Middle frontal gyrus (tissue), 1 donor: ENCODE measurements at regions not wholly inside any gene's neighbourhood (a gene's known extent, or its start where the extent isn't known, plus 50 kb on each side); places are given as distances from the start of the nearest gene placed in this dataset.

ENCODE experiments used
- DNase-seq: peaks from one replicate; pipeline ENCODE4 v3.0.0-alpha.2; 2015; ENCODE audit warnings: low spot score; ENCODE audit errors: extremely low spot score

- no peak for DNase-seq
Measured at GRCh38 chr10:131480066-131480465, 168.5 kb upstream of the TCERG1L start.

GRCh38 chr10:131480861-131481260, 169.3 kb upstream of the TCERG1L start:
- no peak for DNase-seq

DNA sequence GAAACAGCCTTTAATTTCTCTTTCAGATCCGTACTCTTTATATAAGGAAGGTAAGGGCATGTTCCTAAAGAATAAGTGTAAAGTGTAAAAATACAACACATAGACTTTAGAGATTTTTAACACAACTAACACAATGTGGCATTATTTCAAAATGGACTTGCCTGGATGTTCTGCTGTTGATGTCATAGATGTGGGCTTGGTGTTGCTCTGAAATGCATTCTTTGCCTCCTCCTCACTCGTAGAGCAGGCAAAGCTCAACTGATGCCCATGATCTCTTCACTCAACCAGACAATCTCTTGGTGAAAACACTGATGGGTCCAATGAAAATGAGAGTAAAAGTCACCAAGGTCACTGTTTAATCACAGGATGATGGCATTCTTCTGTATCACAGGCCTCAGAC, 174.2 kb upstream of the TCERG1L start:
- no peak for DNase-seq

DNA sequence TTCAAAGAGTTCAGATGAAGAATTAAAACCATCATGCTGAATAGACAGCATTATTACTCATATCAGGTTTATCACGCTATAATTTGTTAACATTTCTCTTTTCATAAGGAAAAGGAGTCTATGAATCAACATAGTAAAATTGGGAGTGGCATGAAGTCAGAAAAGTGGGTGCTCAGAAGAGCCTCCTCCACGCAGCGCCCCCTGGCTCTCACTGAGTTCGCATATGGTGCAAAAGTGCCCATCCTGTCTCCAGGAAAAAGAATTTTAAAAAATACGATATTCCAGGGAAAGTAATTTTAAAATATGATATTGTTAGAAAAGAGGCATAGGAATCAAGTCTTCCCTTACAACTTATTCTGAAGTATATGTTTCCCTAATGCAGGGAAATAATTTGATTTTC, 176.3 kb upstream of the TCERG1L start:
- no peak for DNase-seq

- no peak for DNase-seq
Measured at GRCh38 chr10:131490991-131491594, 179.6 kb upstream of the TCERG1L start.

DNA sequence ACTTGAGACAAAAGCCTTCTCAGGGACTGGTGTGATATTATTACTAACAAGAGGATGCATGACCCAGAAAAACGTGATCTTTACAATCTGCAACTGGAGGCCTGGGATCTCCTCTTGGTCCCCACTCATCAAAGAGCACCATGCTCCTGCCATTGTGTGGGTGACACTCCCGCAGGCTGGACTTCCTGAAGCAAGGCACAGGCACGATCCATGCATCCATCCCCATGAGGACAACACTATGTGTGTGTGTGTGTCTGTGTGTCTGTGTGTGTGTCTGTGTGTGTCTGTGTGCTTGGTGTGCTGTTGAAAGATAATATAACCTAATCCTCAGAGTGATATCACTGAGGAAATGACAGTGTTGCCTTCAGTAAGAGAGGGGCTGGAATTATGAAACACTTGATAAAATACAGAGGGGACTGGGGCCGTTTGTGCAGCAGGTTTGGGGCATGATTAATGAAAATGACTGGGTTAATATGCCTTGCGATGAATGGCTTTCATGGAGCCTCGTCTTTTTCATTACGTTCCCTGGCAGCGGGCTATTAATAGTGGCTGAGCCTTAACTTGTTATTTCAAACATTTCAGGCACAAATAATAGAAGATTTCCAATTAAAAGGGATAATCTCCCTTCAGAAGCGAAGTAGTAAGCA, 180.8 kb upstream of the TCERG1L start:
- DNase-seq, result no peak

- DNase-seq, result no peak
Measured at GRCh38 chr10:131493432-131493831, 181.9 kb upstream of the TCERG1L start.

DNA sequence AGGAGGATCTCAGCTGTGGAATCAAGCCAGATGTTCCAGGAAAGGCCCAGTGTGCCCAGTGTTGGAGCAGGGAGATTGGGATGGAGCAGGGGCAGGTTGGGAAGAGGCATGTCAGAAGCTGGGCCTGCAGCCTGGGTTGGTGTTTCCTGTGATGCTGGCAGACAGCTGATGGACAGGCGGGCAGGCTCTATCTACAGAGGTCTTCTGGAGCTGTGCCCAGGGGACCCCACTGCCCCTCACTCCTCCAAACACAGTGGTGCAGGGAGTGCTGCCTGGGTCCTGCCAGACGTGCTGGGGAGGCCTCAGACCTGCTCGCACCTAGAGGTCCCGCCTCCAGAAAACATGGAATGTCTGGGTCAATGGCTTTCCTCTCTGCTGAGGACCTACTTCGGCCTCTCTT, 182.9 kb upstream of the TCERG1L start:
- DNase-seq, result no peak

- no peak for DNase-seq
Measured at GRCh38 chr10:131495224-131495623, 183.7 kb upstream of the TCERG1L start.

- DNase-seq, result no peak
Measured at GRCh38 chr10:131495892-131496291, 184.4 kb upstream of the TCERG1L start.

DNA sequence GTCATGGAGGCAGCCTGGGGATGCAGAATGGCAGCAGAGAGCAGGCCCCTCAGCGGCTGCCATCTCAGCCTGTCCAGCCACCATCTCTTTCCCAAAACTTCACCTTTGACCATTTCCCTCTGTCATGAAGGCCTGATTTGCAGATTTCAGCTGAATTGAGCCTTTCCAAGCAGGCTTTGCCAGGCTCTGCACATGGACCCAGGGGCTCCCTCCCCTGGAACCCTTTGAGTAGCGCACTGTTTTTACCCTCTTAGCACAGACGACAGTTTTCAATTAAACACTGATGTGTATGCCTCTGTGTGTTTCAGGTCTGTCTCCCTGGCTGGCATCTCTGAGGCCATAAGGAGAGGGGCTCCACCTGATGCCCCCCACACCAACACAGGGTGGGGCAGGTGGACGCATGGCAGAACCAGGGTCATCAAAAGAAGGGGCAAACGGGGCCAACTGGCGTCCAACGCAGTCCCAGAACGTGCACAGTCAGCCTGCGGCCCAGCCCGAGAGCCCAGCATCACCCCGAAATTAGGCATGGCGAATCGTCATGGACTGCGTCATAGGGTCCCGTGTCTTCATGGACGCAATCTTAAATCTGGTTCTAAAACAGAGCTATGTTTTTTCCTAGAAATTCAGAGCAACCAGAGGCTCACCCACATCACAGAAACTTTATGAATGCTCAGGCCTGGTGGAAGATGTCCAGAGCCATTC, 185.0 kb upstream of the TCERG1L start:
- DNase-seq, result no peak

DNA sequence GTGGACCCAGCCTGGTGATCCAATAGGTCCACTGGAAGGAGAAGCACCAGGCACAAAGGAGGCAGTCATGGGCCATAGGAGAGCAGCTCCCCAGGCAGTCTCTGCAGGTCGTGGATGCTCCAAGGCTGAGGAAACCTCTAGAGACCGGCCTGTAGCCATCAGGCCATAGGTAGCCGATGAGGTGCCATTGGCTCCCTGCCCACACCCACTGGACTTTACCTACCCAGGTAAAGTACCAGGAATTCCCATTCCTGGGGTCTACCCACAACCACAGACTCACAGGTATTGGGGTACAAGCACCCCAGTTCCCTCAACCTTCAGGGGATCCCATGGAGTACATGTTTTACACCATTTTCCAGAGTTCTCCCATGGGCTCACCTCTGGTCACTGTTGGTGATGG, 188.0 kb upstream of the TCERG1L start:
- no peak for DNase-seq

DNA sequence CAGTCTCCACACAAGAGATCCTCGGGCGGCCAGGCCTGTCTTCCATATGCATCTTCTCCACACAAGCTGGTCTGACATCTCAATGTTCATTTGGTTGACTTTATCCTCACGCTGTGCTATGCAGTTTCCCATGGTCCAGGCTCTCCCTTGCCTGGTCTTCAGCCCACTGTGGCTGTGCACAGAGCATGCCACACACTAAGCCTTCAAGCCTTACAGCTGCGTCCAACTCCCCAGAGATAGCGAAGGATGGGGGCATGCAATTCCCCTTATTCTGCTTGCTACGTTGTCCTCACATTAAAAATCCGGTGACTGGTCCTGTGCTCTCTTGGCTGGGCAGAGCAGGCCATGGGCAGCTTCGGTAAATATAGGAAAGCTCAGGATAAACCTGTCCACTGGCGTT, 188.7 kb upstream of the TCERG1L start:
- DNase-seq, result no peak

- DNase-seq, result no peak
Measured at GRCh38 chr10:131500892-131501291, 189.4 kb upstream of the TCERG1L start.

DNA sequence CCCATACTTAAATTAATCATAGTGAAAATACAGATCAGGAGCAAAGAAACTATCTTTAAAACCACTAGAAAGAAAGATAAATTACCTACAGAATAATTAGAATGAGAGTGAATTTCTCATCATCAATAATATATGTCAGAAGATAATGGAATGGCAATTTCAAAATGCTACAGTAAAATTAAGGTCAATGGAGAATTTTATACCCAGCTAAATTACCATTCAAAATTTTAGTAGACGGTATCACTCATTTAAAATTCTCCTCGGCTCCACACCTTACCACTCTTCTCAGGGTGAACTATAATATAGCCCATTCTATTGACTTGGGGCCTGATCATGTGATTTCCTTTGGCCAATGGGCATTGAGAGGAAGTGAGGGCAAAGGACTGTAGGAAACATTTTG, 192.5 kb upstream of the TCERG1L start:
- DNase-seq, result no peak

- no peak for DNase-seq
Measured at GRCh38 chr10:131511391-131511790, 199.9 kb upstream of the TCERG1L start.

- DNase-seq, result no peak
Measured at GRCh38 chr10:131512852-131513251, 201.3 kb upstream of the TCERG1L start.

DNA sequence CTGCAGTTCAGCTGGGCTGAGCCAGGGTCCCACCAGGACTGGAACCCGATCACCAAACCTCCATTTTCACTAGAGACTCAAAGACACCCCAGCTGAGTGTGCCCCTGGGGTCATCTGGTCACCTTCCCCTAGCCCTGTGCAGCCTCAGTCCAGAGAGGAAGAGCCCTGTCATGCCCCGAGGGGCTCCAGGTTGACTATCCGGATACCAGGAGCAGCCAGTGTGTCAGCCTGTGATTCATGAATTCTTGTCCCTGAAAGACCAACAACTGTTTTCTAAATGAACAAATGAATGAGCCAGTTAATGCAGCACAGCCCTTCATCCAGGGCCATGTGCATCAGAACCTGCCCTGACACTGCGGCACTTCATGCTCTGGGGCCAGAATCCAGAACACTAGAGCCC, 201.9 kb upstream of the TCERG1L start:
- no peak for DNase-seq

DNA sequence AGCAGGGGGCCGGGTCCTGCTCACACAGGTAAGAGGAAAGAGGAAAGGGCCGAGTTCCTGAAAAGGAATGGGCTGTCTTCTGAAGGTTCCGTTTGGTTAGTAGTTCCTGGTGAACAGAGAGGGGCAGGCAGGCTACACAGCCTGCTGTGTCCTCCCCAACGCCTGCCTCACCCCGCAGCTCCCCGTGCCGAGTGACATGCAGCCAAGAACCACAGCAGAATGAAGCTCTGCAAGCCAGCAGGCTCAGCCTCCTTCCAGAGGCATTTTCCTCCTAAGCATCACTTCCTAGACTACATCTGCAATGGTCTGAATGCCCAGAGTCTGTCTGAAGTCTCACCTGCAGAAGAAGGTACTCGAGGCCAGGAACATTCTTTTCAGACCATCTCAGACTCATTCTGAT, 202.4 kb upstream of the TCERG1L start:
- DNase-seq, result no peak

GRCh38 chr10:131514454-131514853, 202.9 kb upstream of the TCERG1L start:
- DNase-seq, result no peak

DNA sequence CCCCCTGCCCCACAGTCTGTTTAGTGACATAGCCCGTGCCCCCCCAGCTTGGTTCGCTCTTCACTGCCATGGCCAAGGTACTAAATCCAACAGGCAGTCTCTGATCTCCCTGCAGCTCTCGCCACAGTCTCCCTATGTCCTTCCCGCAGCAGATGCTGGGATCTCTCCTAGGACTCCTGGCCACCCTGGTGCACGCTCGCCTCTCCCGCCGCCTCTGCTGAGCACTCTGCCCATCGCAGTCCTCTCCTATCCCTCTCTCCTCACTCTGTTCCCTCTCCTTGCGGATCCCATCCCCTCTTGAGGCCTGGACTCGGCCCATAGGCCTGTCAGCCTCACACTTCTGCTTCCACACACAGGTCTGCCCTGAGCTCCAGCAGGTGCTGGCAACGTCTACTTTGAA, 204.8 kb upstream of the TCERG1L start:
- no peak for DNase-seq

GRCh38 chr10:131517781-131518180, 206.3 kb upstream of the TCERG1L start:
- DNase-seq, result no peak
